ENCODE measurements at regions not wholly inside any gene's neighbourhood (a gene's known extent, or its start where the extent isn't known, plus 50 kb on each side); places are given as distances from the start of the nearest gene placed in this dataset.

GRCh38 chr13:67498948-67499347 is 268.8 kb upstream of the PCDH9 start:
- TF ChIP-seq, protein P1, sequence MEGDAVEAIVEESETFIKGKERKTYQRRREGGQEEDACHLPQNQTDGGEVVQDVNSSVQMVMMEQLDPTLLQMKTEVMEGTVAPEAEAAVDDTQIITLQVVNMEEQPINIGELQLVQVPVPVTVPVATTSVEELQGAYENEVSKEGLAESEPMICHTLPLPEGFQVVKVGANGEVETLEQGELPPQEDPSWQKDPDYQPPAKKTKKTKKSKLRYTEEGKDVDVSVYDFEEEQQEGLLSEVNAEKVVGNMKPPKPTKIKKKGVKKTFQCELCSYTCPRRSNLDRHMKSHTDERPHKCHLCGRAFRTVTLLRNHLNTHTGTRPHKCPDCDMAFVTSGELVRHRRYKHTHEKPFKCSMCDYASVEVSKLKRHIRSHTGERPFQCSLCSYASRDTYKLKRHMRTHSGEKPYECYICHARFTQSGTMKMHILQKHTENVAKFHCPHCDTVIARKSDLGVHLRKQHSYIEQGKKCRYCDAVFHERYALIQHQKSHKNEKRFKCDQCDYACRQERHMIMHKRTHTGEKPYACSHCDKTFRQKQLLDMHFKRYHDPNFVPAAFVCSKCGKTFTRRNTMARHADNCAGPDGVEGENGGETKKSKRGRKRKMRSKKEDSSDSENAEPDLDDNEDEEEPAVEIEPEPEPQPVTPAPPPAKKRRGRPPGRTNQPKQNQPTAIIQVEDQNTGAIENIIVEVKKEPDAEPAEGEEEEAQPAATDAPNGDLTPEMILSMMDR (IDR thresholded peaks at IDR 0.05; ENCODE audit: insufficient read depth, low read depth, low read length): no peak
- no peak for TF ChIP-seq EZH2 (IDR thresholded peaks at IDR 0.05; ENCODE audit: insufficient read depth, low read length)
